ENCODE measurements at regions not wholly inside any gene's neighbourhood (a gene's known extent, or its start where the extent isn't known, plus 50 kb on each side); places are given as distances from the start of the nearest gene placed in this dataset.

GRCh38 chr6:122902326-122902725 lies 93.7 kb upstream of the CLVS2 start:
- intact Hi-C loops (cut with micrococcal nuclease): no loop called here
- no TSS peak for BruUV-seq (replicated peaks)
- Mint-ChIP-seq H3K9me3 (ENCODE audit: unreplicated experiment) (no peaks in the 10 kb centered on the region), H3K27ac (ENCODE audit: low read depth, unreplicated experiment) (no peak overlapping the region), H3K4me1 (ENCODE audit: insufficient read depth, unreplicated experiment) (no peaks in the 10 kb centered on the region), H3K36me3 (ENCODE audit: insufficient read depth, unreplicated experiment) (peaks cover 2% of the 10 kb centered on the region), H3K4me3 (ENCODE audit: unreplicated experiment) (no peak overlapping the region), H3K27me3 (ENCODE audit: insufficient read depth, unreplicated experiment) (no peaks in the 10 kb centered on the region)
- ChIA-PET POLR2A (no interaction called here), CTCF (interaction anchor here (2.0 kb wide), 1 partner anchor 25 kb away, joined by 4 read pairs; no protein-coding TSS in a partner anchor)
- no peak for TF ChIP-seq CTCF (IDR thresholded peaks at IDR 0.05; ENCODE audit: unreplicated experiment)
- DNase-seq (ENCODE audit: unreplicated experiment): no peak

GRCh38 chr6:122903266-122903915 lies 92.6 kb upstream of the CLVS2 start:
- no peaks in the 10 kb centered on the region for H3K36me3 Mint-ChIP-seq (ENCODE audit: insufficient read depth, unreplicated experiment)
- POLR2A ChIA-PET: interaction anchor here (0.6 kb wide), 1 partner anchor 18 kb away, joined by 3 read pairs; no protein-coding TSS in a partner anchor
- no peaks in the 10 kb centered on the region for H3K27me3 Mint-ChIP-seq (ENCODE audit: insufficient read depth, unreplicated experiment)
- no peak for TF ChIP-seq CTCF (IDR thresholded peaks at IDR 0.05; ENCODE audit: unreplicated experiment)
- no peak overlapping the region for H3K27ac Mint-ChIP-seq (ENCODE audit: low read depth, unreplicated experiment)
- no peaks in the 10 kb centered on the region for H3K4me1 Mint-ChIP-seq (ENCODE audit: insufficient read depth, unreplicated experiment)
- CTCF ChIA-PET: interaction anchor here (0.6 to 0.7 kb wide), 2 partner anchors 34 to 58 kb away, joined by 3 to 4 read pairs; no protein-coding TSS in a partner anchor
- no TSS peak for BruUV-seq (replicated peaks)
- DNase-seq (ENCODE audit: unreplicated experiment): no peak
- intact Hi-C loops (cut with micrococcal nuclease): no loop called here
- no peaks in the 10 kb centered on the region for H3K9me3 Mint-ChIP-seq (ENCODE audit: unreplicated experiment)
- H3K4me3 Mint-ChIP-seq (ENCODE audit: unreplicated experiment): no peak overlapping the region

- POLR2A ChIA-PET: interaction anchor here (0.6 kb wide), 1 partner anchor 18 kb away, joined by 3 read pairs; no protein-coding TSS in a partner anchor
- Mint-ChIP-seq H3K4me3 (ENCODE audit: unreplicated experiment) (no peak overlapping the region), H3K36me3 (ENCODE audit: insufficient read depth, unreplicated experiment) (no peaks in the 10 kb centered on the region), H3K4me1 (ENCODE audit: insufficient read depth, unreplicated experiment) (no peaks in the 10 kb centered on the region), H3K27me3 (ENCODE audit: insufficient read depth, unreplicated experiment) (no peaks in the 10 kb centered on the region), H3K27ac (ENCODE audit: low read depth, unreplicated experiment) (no peak overlapping the region), H3K9me3 (ENCODE audit: unreplicated experiment) (no peaks in the 10 kb centered on the region)
- intact Hi-C loops (cut with micrococcal nuclease): no loop called here
- no TSS peak for BruUV-seq (replicated peaks)
- no peak for DNase-seq (ENCODE audit: unreplicated experiment)
- CTCF ChIA-PET: interaction anchor here (0.6 to 0.7 kb wide), 2 partner anchors 34 to 57 kb away, joined by 3 to 4 read pairs; no protein-coding TSS in a partner anchor
- TF ChIP-seq CTCF (IDR thresholded peaks at IDR 0.05; ENCODE audit: unreplicated experiment): no peak
Observed at GRCh38 chr6:122904166-122904565, 91.9 kb upstream of the CLVS2 start.

- Mint-ChIP-seq H3K4me1 (ENCODE audit: insufficient read depth, unreplicated experiment) (no peaks in the 10 kb centered on the region), H3K9me3 (ENCODE audit: unreplicated experiment) (peaks cover 29% of the 10 kb centered on the region), H3K4me3 (ENCODE audit: unreplicated experiment) (no peak overlapping the region), H3K27ac (ENCODE audit: low read depth, unreplicated experiment) (no peak overlapping the region), H3K36me3 (ENCODE audit: insufficient read depth, unreplicated experiment) (no peaks in the 10 kb centered on the region), H3K27me3 (ENCODE audit: insufficient read depth, unreplicated experiment) (no peaks in the 10 kb centered on the region)
- DNase-seq (ENCODE audit: unreplicated experiment): no peak
- CTCF ChIA-PET: interaction anchor here (0.7 kb wide), 1 partner anchor 27 kb away, joined by 3 read pairs; no protein-coding TSS in a partner anchor
- TF ChIP-seq CTCF (IDR thresholded peaks at IDR 0.05; ENCODE audit: unreplicated experiment): no peak
- POLR2A ChIA-PET: no interaction called here
- intact Hi-C loops (cut with micrococcal nuclease): no loop called here
- no TSS peak for BruUV-seq (replicated peaks)
Observed at GRCh38 chr6:122913558-122913957, 82.5 kb upstream of the CLVS2 start.
